Heart left ventricle (tissue), 16 donors: ENCODE measurements at regions not wholly inside any gene's neighbourhood (a gene's known extent, or its start where the extent isn't known, plus 50 kb on each side); places are given as distances from the start of the nearest gene placed in this dataset.

Experiments
- ATAC-seq, 4 donors: fragments of 200-7000 bp; cut with Tn5 transposase; one replicate each; pipeline ENCODE4 v1.9.1; 2020 to 2022; ENCODE audit warnings: moderate library complexity in 4 of 4, mild to moderate bottlenecking in 3 of 4, moderate number of reproducible peaks in 1 of 4
- DNase-seq, 5 donors: peaks; one replicate each; pipeline ENCODE4 v3.0.0-alpha.2; 2020
- H3K27ac ChIP-seq, 12 donors: fragments of 200-600 bp; sonication (generic) in 4 of 12; one replicate each; pipeline versions ENCODE4 v1.5.0 to v1.8.0; 2016 to 2022; ENCODE audit warnings: mild to moderate bottlenecking in 2 of 12
- H3K27me3 ChIP-seq, 9 donors: fragments of 200-600 bp; sonication (generic) in 2 of 9; one replicate each; pipeline versions ENCODE4 v1.5.1 to v1.8.0; 2016 to 2022; ENCODE audit warnings: mild to moderate bottlenecking in 3 of 9
- H3K36me3 ChIP-seq, 9 donors: fragments of 200-600 bp; sonication (generic) in 2 of 9; one replicate each; pipeline versions ENCODE4 v1.5.0 to v1.8.0; 2018 to 2022; ENCODE audit warnings: mild to moderate bottlenecking in 2 of 9
- H3K4me1 ChIP-seq, 12 donors: fragments of 200-600 bp; sonication (generic) in 4 of 12; one replicate each; pipeline versions ENCODE4 v1.5.0 to v1.8.0; 2016 to 2022; ENCODE audit warnings: mild to moderate bottlenecking in 3 of 12
- H3K4me3 ChIP-seq, 12 donors: fragments of 200-600 bp; sonication (generic) in 4 of 12; one replicate each; pipeline versions ENCODE4 v1.5.0 to v1.8.0; 2017 to 2022; ENCODE audit warnings: mild to moderate bottlenecking in 9 of 12, moderate library complexity in 4 of 12
- H3K9me3 ChIP-seq, 12 donors: fragments of 200-600 bp; sonication (generic) in 4 of 12; one replicate each; pipeline versions ENCODE4 v1.5.0 to v1.8.0; 2016 to 2022; ENCODE audit warnings: mild to moderate bottlenecking in 1 of 12
- POLR2A ChIP-seq, 2 donors: fragments of 450-650 bp; IDR thresholded peaks; one replicate each; pipeline ENCODE4 v1.6.1; 2017; ENCODE audit warnings: antibody characterized with exemption in 2 of 2, mild to moderate bottlenecking in 2 of 2, moderate library complexity in 2 of 2
- WGBS, 4 donors: extraction: QIAGEN DNeasy Blood & Tissue Kit in 2 of 4; methylation state at CpG; one replicate each; pipeline versions ENCODE4 v1.1.5 to v1.1.7; 2013 to 2018; 5-methylcytosine and 5-hydroxymethylcytosine counted together
- intact Hi-C, 10 donors: fragments of 100-400 bp; cut with DNase I; formaldehyde crosslinking; loops; one replicate each; pipeline versions ENCODE4 v1.11.1 to v1.14.2; 2022
- TF ChIP-seq, protein P1 (sequence below), 12 donors: fragments of 200-600 bp; sonication (generic) in 4 of 12; IDR thresholded peaks; one replicate each; pipeline versions ENCODE4 v1.5.0 to v1.8.0; 2018 to 2022; ENCODE audit warnings: antibody characterized with exemption in 12 of 12, mild to moderate bottlenecking in 5 of 12
- donor health status: ischemic (EF 13 %, LVEDD 7.1; RV severe dilation, severe dysfunction).
- donor health status: healthy with polysubstance abuse.
- donor health status: DM: no; HTN: yes; CAD: no.
- donor health status: DM: no; HTN: no; CAD: no.
- donor health status: ischemic (EF 25% LVEDD 6.9; RV normal size, moderate dysfunction).
- donor health status: ischemic (EF 25% LVEDD 5.7; RV mildly dilated, moderate dysfunction).
- donor health status: healthy.
- donor health status: DM: yes; HTN: yes; CAD: no.
- donor health status: ischemic (EF 35%, LVEDD 5.7; RV mildly dilated, moderate dysfunction).
- donor health status: nonischemic (EF 11% LVEDD 7.7; RV severe dilation, severe dysfunction).
- donor health status: DM: yes; HTN: yes; CAD: no.
- donor health status: PGD.
- donor health status: ischemic (EF 29% LVEDD 5.4; RV normal size, mild dysfunction).
- donor health status: nonischemic (EF 23%, LVEDD 6.1; RV moderate dilation, normal function).

DNA sequence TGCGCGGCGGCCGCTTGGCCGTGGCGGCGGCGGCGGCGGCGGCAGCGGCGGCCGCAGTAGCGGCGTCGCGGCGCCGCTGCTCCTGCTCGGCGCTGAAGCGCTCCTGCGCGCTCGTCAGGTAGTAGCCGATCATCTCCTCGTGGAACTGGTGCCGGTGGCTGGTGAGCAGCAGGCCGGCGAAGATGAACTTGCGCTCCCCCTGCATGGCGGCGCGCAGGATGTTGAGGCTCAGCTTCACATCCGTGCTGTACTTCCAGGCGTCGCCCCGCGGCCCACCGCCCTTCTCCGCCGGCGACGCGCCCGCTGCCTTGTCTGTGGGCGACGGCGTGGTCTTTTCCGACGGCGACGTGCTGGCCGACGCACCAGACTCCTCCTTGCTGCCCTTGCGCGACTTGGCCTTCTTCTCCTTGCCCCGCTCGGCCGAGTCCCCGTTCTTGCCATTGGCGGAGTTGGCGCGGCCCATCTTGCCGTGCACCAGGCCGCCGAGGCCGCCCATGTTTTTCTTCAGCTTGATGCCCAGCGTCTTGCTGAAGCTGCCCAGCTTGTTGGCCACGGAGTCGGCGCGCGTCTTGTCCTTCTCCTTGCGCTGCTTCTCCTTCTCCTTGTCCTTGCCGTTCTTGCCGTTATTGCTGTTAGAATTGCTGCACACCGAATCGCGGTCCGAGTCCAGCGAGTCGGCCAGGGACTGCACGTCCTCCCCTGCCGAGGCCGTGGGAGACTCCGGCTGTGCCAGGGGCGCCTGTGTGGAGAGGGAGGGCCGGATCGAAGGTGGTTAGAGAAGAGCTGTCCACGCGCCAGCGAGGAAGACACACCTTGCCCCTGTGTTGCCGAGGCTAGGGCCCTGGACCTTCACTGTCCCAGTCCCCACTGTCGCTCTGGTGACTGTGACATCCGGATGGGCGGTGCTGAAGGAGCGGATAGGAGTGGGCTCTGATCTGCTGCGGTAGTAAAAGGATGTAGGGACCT lies 157.6 kb downstream of the KLF13 start:
- Histone ChIP-seq H3K27ac (no peak overlapping the region), H3K9me3 (no peaks in the 10 kb centered on the region), H3K27me3 (peaks cover 0 to 36% (median 11%) of the 10 kb centered on the region in 9 donors), H3K4me1 (peaks cover 0 to 21% (median 10%) of the 10 kb centered on the region in 12 donors), H3K4me3 (peak overlapping the region in 2 of 12 donors; percentile 21 to 50), H3K36me3 (no peaks in the 10 kb centered on the region)
- ATAC-seq (no peak), DNase-seq (no peak)
- TF ChIP-seq, protein P1, sequence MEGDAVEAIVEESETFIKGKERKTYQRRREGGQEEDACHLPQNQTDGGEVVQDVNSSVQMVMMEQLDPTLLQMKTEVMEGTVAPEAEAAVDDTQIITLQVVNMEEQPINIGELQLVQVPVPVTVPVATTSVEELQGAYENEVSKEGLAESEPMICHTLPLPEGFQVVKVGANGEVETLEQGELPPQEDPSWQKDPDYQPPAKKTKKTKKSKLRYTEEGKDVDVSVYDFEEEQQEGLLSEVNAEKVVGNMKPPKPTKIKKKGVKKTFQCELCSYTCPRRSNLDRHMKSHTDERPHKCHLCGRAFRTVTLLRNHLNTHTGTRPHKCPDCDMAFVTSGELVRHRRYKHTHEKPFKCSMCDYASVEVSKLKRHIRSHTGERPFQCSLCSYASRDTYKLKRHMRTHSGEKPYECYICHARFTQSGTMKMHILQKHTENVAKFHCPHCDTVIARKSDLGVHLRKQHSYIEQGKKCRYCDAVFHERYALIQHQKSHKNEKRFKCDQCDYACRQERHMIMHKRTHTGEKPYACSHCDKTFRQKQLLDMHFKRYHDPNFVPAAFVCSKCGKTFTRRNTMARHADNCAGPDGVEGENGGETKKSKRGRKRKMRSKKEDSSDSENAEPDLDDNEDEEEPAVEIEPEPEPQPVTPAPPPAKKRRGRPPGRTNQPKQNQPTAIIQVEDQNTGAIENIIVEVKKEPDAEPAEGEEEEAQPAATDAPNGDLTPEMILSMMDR (IDR thresholded peaks at IDR 0.05) = no peak
- TF ChIP-seq POLR2A (IDR thresholded peaks at IDR 0.05) = no peak
- intact Hi-C loops = loop anchor here in 5 of 10 donors (5.0 to 10.0 kb wide), 6 partner anchors 37 to 819 kb away; partner anchors contain the start of genes KLF13 (in 1 of the 5) and OTUD7A (in 1 of the 5)
- 58 to 74% (median 66%) methylated on average over 77 to 100 of the region's 100 CpGs for WGBS, 4 donors

GRCh38 chr15:31484986-31485385 lies 158.4 kb downstream of the KLF13 start:
- ATAC-seq = no peak
- no peaks in the 10 kb centered on the region for H3K9me3 ChIP-seq
- H3K27me3 ChIP-seq = peaks cover 0 to 36% (median 11%) of the 10 kb centered on the region in 9 donors
- H3K4me1 ChIP-seq = peaks cover 0 to 28% (median 16%) of the 10 kb centered on the region in 12 donors
- TF ChIP-seq, protein P1 (IDR thresholded peaks at IDR 0.05) = no peak
- TF ChIP-seq POLR2A (IDR thresholded peaks at IDR 0.05) = no peak
- WGBS, 4 donors = 92 to 98% (median 96%) methylated on average over 3 to 5 of the region's 5 CpGs
- intact Hi-C loops = loop anchor here (5.0 to 10.0 kb wide), 16 partner anchors 38 to 820 kb away; partner anchors contain the start of genes KLF13 (in 4 of the 10) and OTUD7A (in 1 of the 10)
- H3K36me3 ChIP-seq = no peaks in the 10 kb centered on the region
- H3K4me3 ChIP-seq = no peak overlapping the region
- DNase-seq = no peak
- H3K27ac ChIP-seq = no peak overlapping the region

- ATAC-seq (no peak), DNase-seq (no peak)
- intact Hi-C loops = loop anchor here in 9 of 10 donors (5.0 to 10.0 kb wide), 15 partner anchors 43 to 821 kb away; partner anchors contain the start of genes KLF13 (in 4 of the 9) and OTUD7A (in 1 of the 9)
- Histone ChIP-seq H3K4me3 (no peak overlapping the region), H3K27ac (no peak overlapping the region), H3K4me1 (peaks cover 0 to 32% (median 17%) of the 10 kb centered on the region in 12 donors), H3K27me3 (peaks cover 0 to 36% (median 11%) of the 10 kb centered on the region in 9 donors), H3K9me3 (no peaks in the 10 kb centered on the region), H3K36me3 (no peaks in the 10 kb centered on the region)
- TF ChIP-seq, protein P1 (IDR thresholded peaks at IDR 0.05) = no peak
- no peak for TF ChIP-seq POLR2A (IDR thresholded peaks at IDR 0.05)
- whole genome bisulfite sequencing, 4 donors = 87 to 96% (median 91%) methylated on average over 7 of the region's 7 CpGs
These were observed 158.8 kb downstream of the KLF13 start for GRCh38 chr15:31485431-31485830.
